HT1080 (cell line): ENCODE measurements at regions not wholly inside any gene's neighbourhood (a gene's known extent, or its start where the extent isn't known, plus 50 kb on each side); places are given as distances from the start of the nearest gene placed in this dataset.

ENCODE experiments used
- DNase-seq: peaks from one replicate; pipeline ENCODE4 v3.0.0-alpha.2; 2015; ENCODE audit warnings: low read depth

DNA sequence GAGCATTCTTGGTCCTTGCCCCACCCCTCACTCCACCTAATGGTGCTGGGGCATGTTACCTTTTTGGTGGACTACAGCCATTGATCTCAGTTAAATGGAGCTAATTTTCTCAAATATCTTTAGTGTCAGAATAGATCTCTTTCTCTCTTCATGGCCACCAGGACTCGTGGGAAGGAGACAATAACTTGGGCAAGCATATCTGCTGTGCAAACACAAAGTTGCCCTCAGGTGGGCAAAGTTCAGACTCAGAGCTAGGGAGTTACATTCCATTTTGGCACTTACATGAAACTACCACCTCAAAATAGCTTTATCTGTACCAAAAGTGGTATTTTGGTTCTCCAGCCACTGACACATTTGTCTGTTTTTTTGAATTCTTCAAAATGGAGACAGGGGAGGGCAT is 671.9 kb upstream of the KLF4 start:
- DNase-seq = no peak

DNA sequence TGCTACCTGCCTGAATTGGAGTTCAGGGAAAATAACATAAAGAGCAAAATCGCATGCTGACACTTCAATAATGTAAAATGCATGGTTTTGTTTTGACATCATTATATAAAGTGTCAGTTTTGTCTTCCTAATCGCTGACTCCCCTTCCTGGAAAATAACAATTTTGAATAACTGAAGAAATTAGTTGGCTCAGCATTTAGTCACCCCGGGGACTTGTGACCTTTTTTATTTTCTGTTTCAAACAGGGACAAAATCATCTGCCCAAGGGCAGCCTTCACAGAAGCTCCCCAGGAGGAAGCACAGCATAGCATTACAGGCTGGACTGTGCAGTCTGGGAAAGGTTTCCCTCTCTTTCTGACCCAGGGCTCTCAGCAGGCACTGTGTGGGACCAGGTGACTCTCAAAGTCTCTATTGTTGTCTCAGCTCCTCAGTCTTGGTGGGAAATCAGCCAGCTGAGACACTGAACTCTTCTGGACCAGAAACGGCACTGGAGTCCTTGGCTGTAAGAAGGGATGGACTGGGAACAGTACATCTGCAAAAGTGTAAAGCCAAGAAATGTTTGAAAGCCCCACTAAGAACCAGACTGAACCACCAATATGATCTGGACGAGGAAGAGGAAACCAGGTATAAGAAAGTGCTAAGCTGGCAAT is 671.3 kb upstream of the KLF4 start:
- no peak for DNase-seq

DNA sequence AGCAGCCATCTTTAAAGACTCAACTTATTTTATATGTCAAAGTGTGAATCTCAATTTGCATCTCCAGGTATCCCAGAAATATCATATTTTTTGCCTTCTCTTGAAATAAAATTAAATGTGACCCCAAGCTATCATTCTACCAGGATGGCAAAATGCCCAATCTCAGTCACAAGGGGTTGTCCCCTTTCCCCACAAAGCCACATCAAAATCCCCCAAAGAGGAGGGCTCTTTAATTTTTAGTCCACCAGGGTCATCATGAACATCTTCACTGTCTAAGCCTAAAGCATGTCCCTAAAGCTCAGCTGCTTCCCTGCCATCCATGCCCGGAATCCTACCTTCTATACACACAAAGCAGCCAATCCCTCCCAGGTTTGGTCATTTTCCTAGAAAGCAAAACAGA is 670.5 kb upstream of the KLF4 start:
- DNase-seq = no peak

DNA sequence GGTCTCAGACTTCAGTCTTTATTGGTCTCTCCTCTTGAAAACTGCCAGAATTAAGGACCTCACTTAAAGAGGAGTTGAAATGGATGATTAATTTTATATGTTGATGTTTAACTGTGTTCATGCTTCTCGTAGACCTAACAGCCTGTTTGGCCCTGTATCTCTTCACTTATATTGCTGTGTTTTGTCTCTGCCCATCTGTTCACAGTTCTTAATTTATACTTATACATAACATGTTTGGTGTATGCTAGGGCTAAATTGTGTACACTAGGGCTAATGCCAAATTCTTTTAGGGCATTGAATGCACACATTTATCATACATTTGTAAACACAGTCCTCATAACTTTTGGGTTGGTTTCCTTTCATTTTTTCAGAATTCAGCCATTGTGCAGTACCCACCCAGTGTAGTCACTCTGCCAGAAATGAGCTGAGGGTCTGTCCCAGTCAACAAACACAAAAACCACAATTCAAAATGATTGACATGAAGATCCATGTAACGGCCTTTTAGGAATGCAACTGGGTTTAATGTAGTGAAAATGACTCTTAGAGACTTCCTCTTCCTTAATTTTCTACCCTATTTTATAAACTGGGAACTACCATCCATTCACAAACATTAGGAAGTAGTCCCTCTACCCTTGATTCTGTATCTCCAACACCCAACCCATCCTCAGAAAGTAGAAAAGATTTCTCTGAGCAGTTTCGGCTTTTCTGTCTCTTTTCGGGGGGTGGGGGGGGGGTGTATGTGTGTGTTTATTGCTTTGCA is 668.8 kb upstream of the KLF4 start:
- no peak for DNase-seq

DNA sequence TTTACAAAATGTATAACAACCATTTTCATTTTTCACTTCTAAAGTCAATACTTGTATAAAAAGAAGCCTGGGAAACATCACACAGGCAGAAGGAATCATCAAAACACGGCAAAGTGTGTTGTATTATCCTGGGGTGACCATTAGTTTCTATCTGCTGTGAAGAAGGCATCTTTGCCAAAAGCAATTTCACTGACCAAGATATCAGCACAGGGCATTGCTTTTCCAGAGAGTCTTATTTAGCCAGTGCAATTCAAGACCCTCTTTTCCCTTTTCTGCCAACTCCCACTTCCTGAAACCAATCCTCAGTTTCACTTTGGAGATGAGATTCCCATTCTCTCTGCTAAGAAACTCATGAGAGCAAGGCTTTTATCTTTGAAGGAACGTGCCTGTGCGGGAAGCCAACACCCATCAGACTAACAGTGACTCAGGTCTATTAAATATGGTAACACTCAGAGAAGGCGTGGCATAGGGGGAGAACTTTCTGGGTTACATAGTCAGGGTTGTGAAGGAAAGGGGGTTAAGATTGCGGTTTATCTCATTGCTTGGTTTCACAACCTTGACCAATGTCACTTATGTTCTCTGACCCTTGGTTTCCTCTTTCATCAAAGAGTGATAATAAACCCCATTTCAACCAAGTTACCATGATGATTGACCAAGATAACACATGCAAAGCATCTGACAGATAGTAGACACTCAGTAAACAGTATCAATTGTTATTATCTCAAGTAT is 666.9 kb upstream of the KLF4 start:
- DNase-seq = peak; percentile 87

DNA sequence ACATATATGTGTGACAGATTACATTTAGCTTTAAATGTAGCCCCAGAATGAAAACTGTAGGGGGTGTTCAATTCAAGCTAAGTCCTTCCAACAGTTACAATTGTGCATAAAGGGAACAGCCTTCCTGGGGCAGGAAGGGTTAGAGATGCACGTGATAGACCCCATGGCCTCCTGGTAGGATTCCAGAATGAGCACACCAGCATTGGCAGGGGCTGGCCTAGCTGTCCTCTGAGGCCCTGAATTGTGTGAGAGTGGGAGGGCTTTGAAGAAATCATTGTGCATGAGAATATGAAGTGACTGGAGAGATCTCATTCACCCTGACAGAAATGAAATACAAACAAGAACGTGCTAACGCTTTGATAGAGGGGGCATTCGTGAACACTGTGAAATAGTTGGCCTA is 663.8 kb upstream of the KLF4 start:
- no peak for DNase-seq

DNA sequence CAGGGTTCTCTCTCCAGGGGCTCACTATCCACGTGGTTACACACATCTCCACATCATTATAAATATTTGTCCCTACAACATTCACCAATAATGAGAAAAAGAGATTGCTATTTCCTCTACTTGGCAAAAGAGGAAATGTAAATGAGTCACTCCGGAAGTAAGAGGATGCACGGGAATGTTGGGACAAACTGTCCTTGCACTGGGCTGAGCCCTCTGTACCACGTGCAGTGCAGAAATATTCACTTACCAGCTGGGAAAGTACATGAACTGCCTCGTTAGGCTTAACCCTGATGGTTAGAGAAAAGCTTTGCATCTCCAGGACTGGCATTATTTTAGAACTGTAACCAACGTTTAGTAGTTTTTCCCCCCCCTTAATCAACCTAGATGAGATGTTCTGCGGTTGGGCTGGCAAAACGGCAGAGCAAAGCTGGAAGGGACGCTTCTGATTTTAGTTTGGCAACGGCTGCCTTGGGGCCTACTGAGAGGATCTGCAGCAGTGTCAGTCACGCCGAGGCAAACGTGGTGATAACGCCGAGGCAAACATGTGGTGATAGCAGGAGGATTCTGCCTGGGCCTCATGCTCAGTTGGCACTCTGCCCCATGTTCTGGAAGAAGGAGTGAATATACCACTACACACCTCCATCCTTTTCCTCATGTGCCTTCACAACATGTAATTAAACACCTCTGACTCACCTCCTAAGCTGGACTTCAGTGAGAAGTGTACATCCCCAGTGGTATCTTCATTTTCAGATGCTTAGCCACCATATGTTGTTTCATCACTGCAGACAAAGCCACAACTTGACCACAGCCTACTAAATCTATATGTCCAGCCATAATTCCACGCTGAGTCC is 661.4 kb upstream of the KLF4 start:
- peak; percentile 87 for DNase-seq

DNA sequence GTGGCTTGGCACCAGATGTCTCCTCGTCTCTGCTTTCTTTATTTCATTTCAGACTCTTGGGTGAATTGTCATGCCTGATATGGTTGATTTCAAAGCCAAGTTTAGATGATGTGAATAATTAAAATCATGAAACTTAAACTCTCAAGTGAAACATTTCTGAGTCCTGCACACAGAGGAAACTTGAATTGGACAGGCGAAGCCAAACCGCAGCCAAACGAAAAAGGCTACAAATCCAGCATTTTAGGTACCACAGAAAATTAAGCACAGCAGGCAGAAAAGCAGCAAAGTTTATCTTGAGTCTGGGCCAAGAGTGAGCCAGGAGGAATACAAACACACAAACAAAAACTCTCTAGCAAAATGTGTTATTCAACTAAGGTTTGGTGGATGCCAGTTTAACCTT is 659.8 kb upstream of the KLF4 start:
- no peak for DNase-seq

DNA sequence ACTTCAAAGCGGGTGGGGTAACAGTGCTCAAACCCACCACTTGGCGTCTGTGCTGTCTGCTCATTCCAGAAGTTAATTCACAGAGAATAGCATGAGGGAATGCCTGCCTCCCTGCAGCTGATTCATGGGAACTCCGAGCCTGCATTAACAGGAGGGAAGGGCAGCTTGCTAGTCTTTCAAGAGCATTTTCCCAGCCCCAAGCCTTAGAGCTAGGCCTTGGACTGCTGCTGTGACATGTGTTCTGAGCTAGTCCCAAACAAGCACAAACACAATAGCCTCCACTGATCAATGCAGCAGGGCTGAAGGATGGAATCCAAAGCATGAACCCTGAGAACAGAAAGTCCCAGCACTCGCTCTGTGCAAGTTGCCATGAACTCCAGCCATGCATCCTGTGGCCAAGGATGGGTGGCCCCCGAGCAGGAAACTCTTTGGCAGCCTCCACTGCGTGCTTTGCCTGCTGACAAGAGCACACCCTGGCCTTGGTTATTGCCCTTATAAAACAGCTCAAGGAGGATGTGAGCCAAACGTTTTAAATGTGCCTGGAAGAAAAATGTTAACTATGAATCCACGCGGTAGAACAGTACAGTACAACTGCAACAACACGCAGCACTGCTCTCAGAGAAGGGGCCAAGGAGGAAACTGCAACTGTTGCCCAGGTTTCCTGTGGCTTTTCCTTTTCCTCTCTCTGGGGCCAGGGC is 653.1 kb upstream of the KLF4 start:
- peak; percentile 18 for DNase-seq

DNA sequence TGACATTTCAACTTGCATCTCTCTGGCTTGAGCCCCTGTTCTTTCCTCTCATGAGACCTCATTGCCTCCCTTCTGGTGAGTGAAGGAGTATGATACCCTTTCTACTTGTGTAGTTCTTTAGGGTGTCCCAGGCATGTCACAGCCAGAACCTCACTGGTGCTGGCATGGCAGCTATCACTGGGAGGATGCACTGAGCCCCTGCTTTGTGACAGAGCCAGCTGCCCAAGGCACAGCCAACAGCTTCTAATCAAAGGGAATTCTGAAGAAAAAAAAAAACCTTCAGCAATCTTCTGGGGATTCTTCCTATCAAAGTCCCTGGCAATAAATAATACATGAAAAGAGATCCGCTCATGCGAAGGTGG is 652.6 kb upstream of the KLF4 start:
- no peak for DNase-seq

DNA sequence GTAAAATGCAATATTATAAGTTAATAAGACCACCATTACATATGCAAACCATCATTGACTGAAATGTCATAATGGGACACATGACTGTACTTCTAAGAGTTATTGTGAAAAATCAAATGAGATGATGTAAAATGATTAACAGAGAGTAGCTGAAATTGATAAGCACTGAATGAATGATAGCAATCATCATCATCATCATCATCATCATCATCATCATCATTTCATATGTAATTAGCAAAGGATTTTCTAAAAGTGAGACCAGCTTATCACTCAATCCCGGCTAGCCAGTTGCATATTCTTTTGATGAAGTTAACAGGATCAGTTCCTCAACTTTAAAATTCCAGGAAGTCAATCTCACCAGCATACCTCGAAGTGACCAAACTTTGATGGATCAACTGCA is 650.3 kb upstream of the KLF4 start:
- DNase-seq = no peak

DNA sequence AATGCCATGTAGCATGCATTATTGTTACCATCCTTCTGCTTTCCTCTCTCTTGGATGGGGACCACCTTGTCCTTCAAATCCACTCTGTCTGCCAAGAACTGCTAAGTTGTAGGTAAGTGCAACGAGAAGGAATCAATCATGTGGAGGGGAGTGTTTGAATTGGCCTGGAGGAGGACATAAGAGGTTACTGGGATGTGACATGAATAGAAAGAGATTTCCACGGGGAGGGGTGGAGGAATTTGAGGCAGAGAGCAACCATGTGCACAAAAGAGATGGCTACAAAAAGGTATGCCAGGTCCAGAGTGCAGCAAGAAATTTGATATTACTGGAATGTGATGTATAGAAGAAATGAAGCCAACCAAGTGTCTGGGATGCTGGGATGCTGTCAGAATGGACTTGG is 648.9 kb upstream of the KLF4 start:
- no peak for DNase-seq

DNA sequence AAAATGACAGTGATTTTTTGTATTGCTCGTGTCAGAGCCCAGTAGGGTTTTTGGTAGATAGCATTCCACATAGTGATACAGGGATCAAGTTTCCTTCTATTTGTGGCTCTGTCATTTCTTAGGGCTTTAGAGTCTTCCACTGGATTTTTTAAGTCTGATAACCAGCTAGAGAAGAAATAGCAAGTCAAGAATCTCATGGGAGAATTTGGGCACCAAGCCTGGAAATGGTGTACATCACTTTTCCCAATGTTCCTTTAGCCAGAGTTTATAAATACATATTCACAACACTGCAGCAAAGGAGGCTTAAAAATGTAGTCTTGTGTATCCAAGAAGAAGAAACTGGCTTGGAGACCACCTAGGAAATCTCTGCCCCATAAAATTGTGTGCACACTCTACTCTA is 647.1 kb upstream of the KLF4 start:
- no peak for DNase-seq

DNA sequence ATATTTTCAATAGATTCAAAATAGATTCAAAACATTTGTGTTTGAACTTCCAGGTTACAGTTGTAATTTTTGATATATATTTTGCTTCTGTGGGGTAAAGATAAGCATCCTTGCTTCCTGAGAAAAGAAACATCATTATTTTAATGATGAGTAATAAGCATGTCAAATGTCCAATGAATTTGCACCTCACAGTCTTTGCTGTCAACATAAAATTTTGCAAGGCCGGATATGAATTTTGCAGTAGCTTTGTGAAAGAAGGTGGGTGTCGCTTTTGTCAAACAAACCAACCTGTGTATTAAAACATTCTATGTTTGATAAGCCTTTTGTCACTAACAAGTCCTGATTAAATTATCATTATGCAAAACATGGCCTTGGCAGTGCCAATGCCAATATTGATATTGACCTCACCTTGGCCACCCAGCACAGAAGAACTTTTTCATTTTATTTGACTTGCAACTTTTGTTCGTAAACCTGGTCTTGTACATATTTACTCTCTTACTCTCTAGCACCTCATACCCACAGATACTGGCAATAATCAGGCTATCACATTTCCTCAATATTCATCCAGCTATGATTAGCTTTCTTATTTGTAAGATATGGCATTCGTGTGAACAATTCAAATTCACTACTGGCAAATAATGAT is 645.0 kb upstream of the KLF4 start:
- no peak for DNase-seq

DNA sequence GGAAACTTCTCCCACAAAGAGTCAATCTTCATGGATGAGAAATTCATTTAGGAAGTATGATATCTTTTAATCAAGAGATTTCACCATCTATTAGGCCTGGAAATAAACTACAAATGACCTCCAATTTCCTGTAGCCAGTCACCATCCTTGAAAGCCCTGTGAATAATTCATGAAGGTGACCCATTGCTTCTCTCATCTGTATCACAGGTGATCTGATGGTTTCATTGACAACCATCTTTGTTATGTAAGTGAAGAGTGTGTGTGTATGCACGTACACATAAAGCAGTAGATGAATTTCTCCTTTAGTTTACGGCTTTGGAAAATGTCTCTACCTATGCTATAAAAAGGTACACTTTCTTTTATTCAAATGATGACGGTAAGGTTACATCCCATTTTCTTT is 644.1 kb upstream of the KLF4 start:
- DNase-seq = no peak

DNA sequence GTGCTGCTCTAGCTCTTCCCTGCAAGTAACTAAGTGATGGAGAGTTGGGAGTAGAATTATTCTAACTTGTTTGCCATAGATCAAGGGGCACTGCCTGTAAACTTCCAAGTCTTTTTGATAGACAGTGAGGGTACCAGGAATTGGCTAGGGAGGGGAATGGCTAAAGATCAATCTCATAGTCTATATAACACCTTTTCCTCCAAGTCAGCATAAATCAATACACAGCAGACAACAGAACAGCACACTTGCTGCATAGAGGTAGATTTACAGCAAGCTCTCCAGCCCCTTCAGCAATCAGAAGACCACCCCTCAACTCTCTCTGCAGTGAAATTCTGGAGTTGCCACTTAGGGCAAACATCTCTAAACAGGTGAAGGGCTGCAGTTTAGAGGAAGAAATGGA is 643.5 kb upstream of the KLF4 start:
- no peak for DNase-seq

DNA sequence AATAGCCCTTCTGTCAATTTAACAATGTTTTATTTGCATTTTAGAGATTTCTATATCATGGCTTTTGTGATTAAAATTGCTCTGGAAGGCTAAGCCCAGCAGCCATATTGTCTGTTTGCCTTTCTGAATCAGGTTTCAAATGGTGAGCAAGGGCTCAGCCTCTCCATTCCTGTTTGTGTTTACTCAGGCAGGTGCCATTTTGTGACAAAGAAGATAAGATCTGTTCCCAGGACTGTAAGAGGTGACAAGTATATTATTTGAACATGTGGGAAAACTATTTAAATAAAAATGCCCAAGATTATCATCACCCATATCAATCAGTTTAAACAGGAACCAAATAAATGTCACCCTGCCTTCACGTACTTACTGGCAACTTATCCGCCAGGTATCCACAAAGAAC is 641.3 kb upstream of the KLF4 start:
- no peak for DNase-seq

DNA sequence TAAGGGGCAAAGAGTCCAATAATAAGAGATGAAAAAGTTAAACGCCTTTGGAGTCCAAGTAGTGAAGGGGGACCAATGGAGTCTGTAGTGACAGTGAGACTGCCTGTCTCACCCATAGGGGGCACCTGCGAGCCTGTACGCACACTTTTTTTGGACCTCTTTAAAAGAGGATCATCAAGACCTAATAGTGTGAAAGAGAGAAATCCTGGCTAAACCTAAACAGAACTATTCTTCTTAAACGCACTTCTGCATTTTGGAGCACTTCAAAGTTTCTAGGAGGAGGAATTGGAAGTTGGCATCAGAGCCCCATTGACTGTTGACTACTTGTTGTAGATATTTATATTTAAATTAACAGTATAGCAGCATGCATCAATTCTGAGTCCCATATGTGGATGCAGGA is 636.1 kb upstream of the KLF4 start:
- DNase-seq = no peak

DNA sequence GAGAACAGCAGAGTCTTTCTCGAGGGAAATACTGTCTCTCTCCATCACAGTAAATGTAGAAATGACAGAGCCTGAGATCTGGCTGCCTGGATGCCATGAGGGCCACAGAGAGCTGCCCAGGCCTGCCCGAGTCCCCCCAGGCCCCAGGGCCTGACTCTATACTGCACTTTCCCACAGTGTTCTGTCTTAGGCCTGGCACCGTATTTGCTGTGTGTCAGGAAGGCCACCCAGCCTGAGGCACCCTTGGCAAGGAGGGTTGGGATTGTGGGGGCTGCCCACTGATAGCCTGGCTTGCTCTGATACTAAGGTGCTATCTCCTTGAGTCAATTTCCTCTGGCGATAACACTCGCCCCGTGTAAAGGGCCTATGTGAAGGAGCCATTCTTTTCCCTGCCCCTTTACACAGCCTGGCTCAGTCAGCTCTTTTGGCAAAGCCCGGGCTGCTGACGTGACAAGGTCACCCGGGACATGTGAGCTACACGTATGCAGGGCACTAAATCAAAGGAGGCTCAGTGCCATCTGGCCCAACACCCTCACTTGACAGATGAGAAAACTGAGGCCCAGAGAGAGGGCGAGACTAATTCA is 630.1 kb upstream of the KLF4 start:
- DNase-seq = no peak

DNA sequence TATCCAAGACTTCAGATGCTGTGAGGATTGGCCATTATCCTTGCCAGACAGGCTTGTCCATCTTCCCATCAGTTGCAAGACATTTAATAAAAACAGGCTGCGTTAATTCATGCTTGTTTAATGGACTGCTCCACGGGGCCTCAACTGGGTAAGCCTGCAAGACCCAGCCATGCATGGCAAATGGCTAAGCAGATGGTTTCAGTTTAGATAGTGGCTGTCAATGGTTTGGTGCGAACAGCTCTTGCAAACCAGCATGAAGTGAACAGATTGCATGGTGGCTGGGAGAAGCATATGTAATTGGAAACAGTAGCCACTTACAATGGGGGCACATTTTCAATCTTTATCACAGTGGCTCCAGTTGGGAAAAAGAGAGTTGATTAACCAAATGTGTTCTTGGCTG is 628.2 kb upstream of the KLF4 start:
- DNase-seq = no peak
